Gastrocnemius medialis (tissue), 4 donors: ENCODE measurements at regions not wholly inside any gene's neighbourhood (a gene's known extent, or its start where the extent isn't known, plus 50 kb on each side); places are given as distances from the start of the nearest gene placed in this dataset.

Source experiments
- ATAC-seq, 2 donors: fragments of 150-250 bp; one replicate each; pipeline ENCODE4 v1.9.1; 2016
- DNase-seq, 2 donors: peaks; one replicate each; pipeline ENCODE4 v3.0.0-alpha.2; 2019
- H3K27ac ChIP-seq, 4 donors: fragments of 200-600 bp; sonication (generic); 1 replicate in 1 of 4; 2 replicates in 3 of 4; pipeline ENCODE4 v1.5.1; 2016 to 2018; ENCODE audit warnings: mild to moderate bottlenecking in 2 of 4, moderate library complexity in 1 of 4
- H3K27me3 ChIP-seq, 3 donors: fragments of 200-600 bp; sonication (generic) in 2 of 3; 1 replicate in 1 of 3; 2 replicates in 2 of 3; pipeline versions ENCODE4 v1.5.1 to v1.6.0; 2016 to 2019; ENCODE audit warnings: mild to moderate bottlenecking in 1 of 3, moderate library complexity in 1 of 3
- H3K36me3 ChIP-seq, 2 donors: fragments of 200-600 bp; sonication (generic) in 1 of 2; one replicate each; pipeline ENCODE4 v1.5.1; 2017 to 2018
- H3K4me1 ChIP-seq, 2 donors: fragments of 200-600 bp; sonication (generic) in 1 of 2; one replicate each; pipeline ENCODE4 v1.5.1; 2016 to 2017; ENCODE audit warnings: mild to moderate bottlenecking in 2 of 2
- H3K4me3 ChIP-seq, 4 donors: fragments of 200-600 bp; sonication (generic) in 3 of 4; 1 replicate in 1 of 4; 2 replicates in 3 of 4; pipeline ENCODE4 v1.5.1; 2016 to 2019; ENCODE audit warnings: mild to moderate bottlenecking in 2 of 4
- H3K9me3 ChIP-seq, 3 donors: fragments of 200-600 bp; sonication (generic) in 2 of 3; 1 replicate in 1 of 3; 2 replicates in 2 of 3; pipeline ENCODE4 v1.5.1; 2016 to 2019
- CTCF ChIP-seq, 5 experiments: fragments of 450-650 bp in 3 of 5; fragments of 200-600 bp in 2 of 5; sonication (generic) in 2 of 5; IDR thresholded peaks in 4 of 5; conservative IDR thresholded peaks in 1 of 5; 1 replicate in 4 of 5; 2 replicates in 1 of 5; pipeline ENCODE4 v1.5.1; 2016 to 2019; ENCODE audit warnings: antibody characterized with exemption in 5 of 5, mild to moderate bottlenecking in 3 of 5, moderate library complexity in 3 of 5
- POLR2A ChIP-seq, 2 donors: fragments of 450-650 bp; IDR thresholded peaks; one replicate each; pipeline ENCODE4 v1.6.1; 2017; ENCODE audit warnings: antibody characterized with exemption in 2 of 2, mild to moderate bottlenecking in 2 of 2, moderate library complexity in 2 of 2
- in situ Hi-C, 4 donors: fragments of 200-750 bp; cut with MboI; loops; one replicate each; pipeline versions ENCODE4 v1.15.0 to v1.8.0; 2017; ENCODE audit warnings: low sequenced_read_pairs in 4 of 4
- intact Hi-C: fragments of 100-400 bp; cut with DNase I; formaldehyde crosslinking; loops from one replicate; pipeline ENCODE4 v1.15.1; 2023; ENCODE audit warnings: low total_unique reads

- no peaks in the 10 kb centered on the region for H3K36me3 ChIP-seq
- TF ChIP-seq POLR2A (IDR thresholded peaks at IDR 0.05) (no peak), CTCF (IDR thresholded peaks at IDR 0.05 in 4 of 5, conservative IDR thresholded peaks at IDR 0.05 in 1 of 5) (no peak)
- in situ Hi-C loops: no loop called here
- H3K27ac ChIP-seq: no peak overlapping the region
- no peaks in the 10 kb centered on the region for H3K9me3 ChIP-seq
- intact Hi-C loops: no loop called here
- H3K4me1 ChIP-seq: no peaks in the 10 kb centered on the region
- no peaks in the 10 kb centered on the region for H3K27me3 ChIP-seq
- no peak for ATAC-seq
- no peak overlapping the region for H3K4me3 ChIP-seq
- DNase-seq: no peak
These were observed 372.4 kb downstream of the SUCLA2 start for GRCh38 chr13:47628666-47629065.

DNA sequence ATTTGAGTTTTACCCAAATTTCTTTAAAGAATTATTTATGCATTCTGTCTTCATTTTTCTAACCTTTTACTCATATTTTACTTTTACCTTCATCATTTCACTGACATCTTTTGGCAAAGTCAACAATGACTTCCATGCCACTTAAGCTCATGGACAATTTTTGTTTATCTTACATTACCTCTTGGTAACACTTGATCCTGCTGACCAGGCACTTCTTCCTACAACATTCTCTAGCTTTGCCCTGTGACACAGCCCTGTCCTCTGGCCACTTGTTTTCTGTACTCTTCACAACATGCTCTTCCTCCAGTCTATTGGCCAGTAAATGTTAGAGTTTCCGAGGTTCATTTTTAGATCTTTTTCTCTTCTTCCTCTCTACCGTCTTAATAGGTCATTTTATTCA, 377.2 kb downstream of the SUCLA2 start:
- no peak for ATAC-seq
- H3K27me3 ChIP-seq: no peaks in the 10 kb centered on the region
- H3K4me3 ChIP-seq: no peak overlapping the region
- H3K4me1 ChIP-seq: no peaks in the 10 kb centered on the region
- H3K9me3 ChIP-seq: no peaks in the 10 kb centered on the region
- no peak for TF ChIP-seq POLR2A (IDR thresholded peaks at IDR 0.05)
- TF ChIP-seq CTCF (IDR thresholded peaks at IDR 0.05 in 4 of 5, conservative IDR thresholded peaks at IDR 0.05 in 1 of 5): no peak
- H3K27ac ChIP-seq: no peak overlapping the region
- no peak for DNase-seq
- intact Hi-C loops: no loop called here
- H3K36me3 ChIP-seq: no peaks in the 10 kb centered on the region
- in situ Hi-C loops: no loop called here

DNA sequence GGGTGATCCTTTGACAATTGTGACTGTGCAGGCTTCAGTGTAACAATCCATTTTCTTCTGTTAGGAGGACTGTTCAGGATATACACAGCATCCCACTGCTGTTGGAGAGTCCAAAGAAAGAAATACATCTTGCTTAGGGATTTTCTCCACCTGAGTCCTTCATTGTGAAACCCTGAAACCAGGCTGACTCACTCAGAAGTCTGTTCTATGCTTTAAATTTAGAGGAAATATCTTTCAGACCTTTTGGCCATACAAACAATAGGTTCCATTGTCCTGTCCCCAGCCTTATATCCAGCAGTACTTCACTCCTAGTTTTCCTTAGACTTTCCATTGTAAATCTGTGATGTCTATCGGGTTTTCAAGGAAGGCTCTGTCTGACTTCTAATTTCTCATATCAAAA, 379.1 kb downstream of the SUCLA2 start:
- Histone ChIP-seq H3K9me3 (no peaks in the 10 kb centered on the region), H3K27me3 (no peaks in the 10 kb centered on the region), H3K27ac (no peak overlapping the region), H3K36me3 (no peaks in the 10 kb centered on the region), H3K4me3 (no peak overlapping the region), H3K4me1 (no peaks in the 10 kb centered on the region)
- in situ Hi-C loops: no loop called here
- no peak for ATAC-seq
- no peak for DNase-seq
- TF ChIP-seq CTCF (IDR thresholded peaks at IDR 0.05 in 4 of 5, conservative IDR thresholded peaks at IDR 0.05 in 1 of 5): no peak
- no peak for TF ChIP-seq POLR2A (IDR thresholded peaks at IDR 0.05)
- intact Hi-C loops: no loop called here

DNA sequence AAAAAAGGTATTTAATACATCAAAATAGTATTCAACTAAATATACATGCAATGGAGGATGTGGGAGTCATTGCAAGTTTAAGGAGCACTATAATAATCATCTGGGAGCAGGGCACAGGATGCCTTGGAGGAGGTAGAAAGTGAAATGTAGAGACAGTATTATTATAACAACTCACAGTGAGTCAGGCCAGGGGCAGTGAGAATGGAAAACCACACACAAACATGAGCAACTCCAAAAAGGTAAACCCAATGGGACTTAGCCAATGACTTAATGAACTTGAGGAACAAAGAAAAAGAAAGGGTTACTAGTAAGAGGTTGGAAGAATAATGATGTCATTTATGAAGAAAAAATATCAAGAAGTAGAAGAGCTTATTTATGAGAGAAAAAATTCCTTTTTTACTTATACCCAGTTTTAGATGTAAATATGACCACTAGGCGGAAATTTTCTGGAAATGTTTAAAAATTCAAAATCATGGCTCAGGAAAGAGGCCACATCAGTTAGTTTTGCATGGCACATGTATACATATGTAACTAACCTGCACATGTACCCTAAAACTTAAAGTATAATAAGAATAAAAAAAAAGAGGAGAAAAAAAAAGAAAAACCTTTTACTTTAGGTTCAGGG, 389.3 kb downstream of the SUCLA2 start:
- TF ChIP-seq POLR2A (IDR thresholded peaks at IDR 0.05) (no peak), CTCF (IDR thresholded peaks at IDR 0.05 in 4 of 5, conservative IDR thresholded peaks at IDR 0.05 in 1 of 5) (no peak)
- no peaks in the 10 kb centered on the region for H3K9me3 ChIP-seq
- no peaks in the 10 kb centered on the region for H3K27me3 ChIP-seq
- H3K36me3 ChIP-seq: no peaks in the 10 kb centered on the region
- ATAC-seq (no peak), DNase-seq (no peak)
- in situ Hi-C loops: no loop called here
- no peaks in the 10 kb centered on the region for H3K4me1 ChIP-seq
- intact Hi-C loops: no loop called here
- no peak overlapping the region for H3K27ac ChIP-seq
- H3K4me3 ChIP-seq: no peak overlapping the region

- DNase-seq: no peak
- no peak for ATAC-seq
- Histone ChIP-seq H3K4me1 (no peaks in the 10 kb centered on the region), H3K4me3 (no peak overlapping the region), H3K36me3 (no peaks in the 10 kb centered on the region), H3K9me3 (no peaks in the 10 kb centered on the region), H3K27ac (no peak overlapping the region), H3K27me3 (no peaks in the 10 kb centered on the region)
- TF ChIP-seq CTCF (IDR thresholded peaks at IDR 0.05 in 4 of 5, conservative IDR thresholded peaks at IDR 0.05 in 1 of 5) (no peak), POLR2A (IDR thresholded peaks at IDR 0.05) (no peak)
- in situ Hi-C loops: no loop called here
- intact Hi-C loops: no loop called here
These were observed 390.4 kb downstream of the SUCLA2 start for GRCh38 chr13:47610687-47611086.
